COR-L47 (cell line): ENCODE measurements at regions not wholly inside any gene's neighbourhood (a gene's known extent, or its start where the extent isn't known, plus 50 kb on each side); places are given as distances from the start of the nearest gene placed in this dataset.
A peak's percentile ranks its signal among the peaks of the same experiment; 100 is the strongest.

Source experiments
- DNase-seq: peaks from one replicate; lab custom pipeline; 2025; lab: John Stamatoyannopoulos, UW

- no peak for DNase-seq
Observed at GRCh38 chr6:98747960-98748359, 86.4 kb upstream of the POU3F2 start.

GRCh38 chr6:98759459-98759858, 74.9 kb upstream of the POU3F2 start:
- no peak for DNase-seq

- DNase-seq: no peak
Observed at GRCh38 chr6:98764373-98764911, 69.9 kb upstream of the POU3F2 start.

- DNase-seq: peak; percentile 61
Observed at GRCh38 chr6:98769546-98769945, 64.8 kb upstream of the POU3F2 start.

GRCh38 chr6:98775205-98775604, 59.2 kb upstream of the POU3F2 start:
- DNase-seq: no peak

GRCh38 chr6:98777762-98778161, 56.6 kb upstream of the POU3F2 start:
- DNase-seq: no peak

GRCh38 chr6:98779618-98780017, 54.8 kb upstream of the POU3F2 start:
- no peak for DNase-seq

GRCh38 chr6:98782772-98783171, 51.6 kb upstream of the POU3F2 start:
- no peak for DNase-seq

GRCh38 chr6:98783578-98783977, 50.8 kb upstream of the POU3F2 start:
- DNase-seq: no peak
